DMS 273 (cell line): ENCODE measurements at regions not wholly inside any gene's neighbourhood (a gene's known extent, or its start where the extent isn't known, plus 50 kb on each side); places are given as distances from the start of the nearest gene placed in this dataset.
"Not testable (repeated sequence)": the region's sequence is repeated elsewhere in the genome, so short reads cannot be mapped to it uniquely, and the experiment has no call there.

Source experiments
- DNase-seq: peaks from one replicate; lab custom pipeline; 2025; ENCODE audit not compliant: unreplicated experiment; lab: John Stamatoyannopoulos, UW

DNA sequence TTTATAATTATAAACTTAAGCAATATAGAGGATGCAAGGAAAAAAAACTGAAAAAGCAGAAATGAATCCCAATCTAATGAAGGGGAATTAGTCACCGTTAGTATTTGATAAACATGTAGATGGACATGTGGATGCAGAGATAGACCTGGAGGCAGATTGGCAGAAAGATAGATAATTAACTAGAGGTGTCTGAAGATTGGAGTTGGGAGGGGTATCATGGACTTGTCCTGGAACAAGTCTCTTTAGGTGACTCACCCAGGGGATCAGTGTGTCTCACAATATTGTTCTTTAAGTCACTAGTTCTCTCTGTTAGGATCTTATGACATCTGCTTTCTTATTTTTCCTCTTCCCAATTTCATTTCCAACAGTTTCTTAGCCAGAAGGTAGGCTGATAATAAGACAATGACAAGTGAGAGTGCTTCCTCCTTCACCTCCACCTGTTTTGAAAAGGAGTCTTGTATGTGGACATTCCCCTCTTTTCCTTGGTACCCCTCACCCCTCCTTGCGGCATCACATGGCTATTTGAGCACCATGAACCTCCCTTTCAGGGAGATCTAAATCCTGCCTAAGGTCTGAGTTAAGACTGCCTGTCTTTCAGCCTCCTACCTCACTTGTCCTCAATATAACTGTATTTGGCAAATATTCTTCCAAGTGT lies 987.7 kb downstream of the TSN start:
- no peak for DNase-seq

DNA sequence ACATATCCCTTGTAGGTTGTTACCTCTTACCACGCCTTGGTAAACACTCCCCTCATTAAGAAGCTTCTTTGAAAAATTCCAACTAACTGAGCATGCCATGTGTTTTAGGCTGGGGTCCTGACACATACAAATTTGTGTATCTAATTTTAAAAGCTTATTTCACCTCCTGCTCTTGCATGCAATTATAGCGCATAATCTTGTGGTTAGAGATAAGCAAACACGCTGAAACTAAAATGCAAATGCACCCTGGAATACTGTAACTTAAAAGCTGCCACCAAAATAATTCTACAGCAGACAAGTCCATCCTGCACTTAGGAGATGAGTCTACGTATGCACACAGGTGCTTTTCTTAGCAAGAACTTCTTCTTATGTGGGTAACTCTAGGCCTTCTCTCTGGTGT lies 990.2 kb downstream of the TSN start:
- DNase-seq, result no peak

DNA sequence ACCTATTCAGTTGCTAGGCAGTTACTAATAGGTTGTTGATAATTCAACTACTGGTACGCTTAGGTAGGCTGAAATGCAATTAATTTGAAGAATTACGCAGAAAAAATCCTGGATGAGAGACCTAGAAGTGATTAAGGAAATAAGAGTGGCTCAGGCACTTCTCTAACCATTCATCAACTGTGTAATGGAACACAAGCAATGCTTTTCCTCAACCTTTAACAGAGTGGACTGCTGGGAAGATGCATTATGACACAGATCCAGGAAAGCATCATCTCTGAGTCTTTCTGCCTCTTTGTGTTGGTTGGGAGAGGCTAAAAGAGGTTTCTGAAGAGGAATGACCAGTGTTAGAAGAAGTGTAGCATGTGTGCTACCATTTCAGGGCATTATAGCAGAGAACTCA lies 992.2 kb downstream of the TSN start:
- DNase-seq, result no peak

DNA sequence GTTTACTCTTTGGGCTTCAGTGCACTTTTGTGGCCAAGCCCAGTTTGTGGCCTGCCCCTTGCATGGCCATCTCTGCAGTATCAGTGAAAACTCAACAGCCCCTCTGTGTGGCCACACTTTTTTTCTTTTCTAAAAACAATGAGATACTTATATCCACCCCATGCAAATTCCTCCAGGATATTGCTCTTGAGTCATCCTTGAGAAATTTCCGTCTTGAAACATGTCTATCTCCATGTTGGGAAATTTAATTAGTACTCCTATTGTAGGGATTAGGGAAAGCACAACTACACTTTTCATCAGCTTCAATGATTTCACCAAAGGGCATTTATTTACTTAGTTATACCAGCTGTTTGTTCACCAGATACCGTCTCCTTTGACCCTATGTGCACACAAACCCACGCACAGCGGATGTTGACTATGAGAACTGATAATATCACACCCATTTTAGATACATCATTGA lies 993.1 kb downstream of the TSN start:
- no peak for DNase-seq

DNA sequence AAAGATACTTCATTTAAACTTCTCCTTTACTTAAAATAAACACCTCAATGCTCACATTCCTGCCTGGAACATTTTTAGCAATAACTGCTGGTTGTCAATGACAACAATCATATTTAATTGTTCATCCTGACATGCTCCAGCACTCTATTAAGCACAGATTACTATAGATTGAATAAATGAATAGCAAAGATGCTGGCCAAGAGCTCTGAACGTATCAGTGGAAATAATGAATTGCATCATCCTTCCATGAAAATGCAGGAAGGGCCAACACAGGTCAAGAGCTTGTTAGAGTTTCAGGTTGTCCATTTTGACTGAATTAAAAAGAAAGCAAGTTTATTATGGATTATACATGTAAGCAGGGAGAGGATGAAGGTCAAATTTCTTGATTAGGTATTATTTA lies 994.0 kb downstream of the TSN start:
- DNase-seq, result no peak

DNA sequence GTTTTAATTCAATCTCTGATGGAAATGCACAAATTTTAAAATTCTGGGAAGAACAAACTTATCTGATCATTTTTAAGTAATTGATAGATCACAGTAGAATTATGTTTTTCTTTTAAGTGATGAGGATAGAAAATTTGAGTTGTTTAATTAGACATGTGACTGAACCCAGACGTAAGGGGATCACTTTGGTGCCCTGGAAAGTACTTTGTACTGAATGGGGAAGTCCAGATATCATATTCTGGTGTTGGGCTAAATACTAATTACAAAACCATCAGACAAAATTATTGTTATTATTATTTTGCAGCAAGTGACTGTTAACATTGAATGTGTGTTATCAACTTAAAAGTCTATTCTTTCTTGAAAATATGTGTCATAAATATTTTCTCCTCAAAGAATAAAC lies 994.6 kb downstream of the TSN start:
- DNase-seq, result no peak

DNA sequence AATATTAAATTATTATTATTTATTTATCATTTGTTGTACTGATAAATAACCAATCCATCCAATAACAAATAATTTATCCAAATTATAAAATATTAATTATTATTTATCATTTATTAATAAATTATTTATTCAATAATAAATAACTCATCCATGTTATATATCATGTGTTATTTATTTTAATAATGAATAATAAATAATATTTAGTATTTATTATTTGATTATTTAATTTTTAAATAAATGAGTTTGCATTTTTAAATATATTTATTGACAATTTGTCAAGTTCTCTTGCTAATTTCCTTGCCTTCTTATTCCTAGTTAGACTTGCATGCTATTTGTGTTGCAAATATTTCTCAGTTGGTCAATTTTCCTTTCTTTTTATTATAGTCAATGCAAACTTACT lies 995.4 kb downstream of the TSN start:
- DNase-seq, result no peak

DNA sequence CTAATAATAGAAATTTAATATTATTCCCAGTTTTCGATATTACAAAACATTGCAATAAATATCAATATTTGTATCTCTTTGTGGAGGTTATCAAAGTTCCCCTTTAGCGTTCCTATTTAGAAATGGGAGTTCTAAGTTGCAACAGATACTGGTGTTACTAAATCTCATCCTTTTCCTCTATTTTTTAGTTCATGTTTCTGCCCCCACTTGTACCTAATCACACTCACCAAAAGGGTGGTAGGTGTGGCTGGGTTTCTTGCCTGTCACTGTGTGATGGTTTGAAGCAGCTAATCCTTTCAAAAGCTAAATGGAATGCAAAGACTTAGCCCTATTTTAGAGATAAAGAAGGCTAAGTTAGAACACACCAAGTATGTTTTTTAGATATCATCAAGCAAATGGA lies 997.9 kb downstream of the TSN start:
- no peak for DNase-seq

DNA sequence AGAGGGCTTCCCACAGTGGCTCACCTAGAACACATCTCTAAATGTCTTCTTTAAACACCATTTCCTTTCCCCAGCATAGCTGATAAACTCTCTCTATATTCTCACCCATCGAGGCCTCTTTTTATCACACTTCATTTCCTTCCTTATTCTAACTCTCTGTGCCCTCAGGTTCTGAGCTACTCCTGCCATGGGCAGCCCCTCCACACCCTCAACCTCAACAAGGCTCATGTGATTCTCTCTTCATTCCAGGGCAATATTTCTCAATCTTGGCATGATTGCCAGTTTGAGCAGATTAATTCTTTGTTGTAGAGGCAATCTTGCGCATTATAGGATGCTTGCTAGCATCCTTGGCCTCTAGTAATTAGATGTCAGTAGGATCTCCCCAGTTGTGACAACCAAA lies 999.1 kb downstream of the TSN start:
- no peak for DNase-seq

DNA sequence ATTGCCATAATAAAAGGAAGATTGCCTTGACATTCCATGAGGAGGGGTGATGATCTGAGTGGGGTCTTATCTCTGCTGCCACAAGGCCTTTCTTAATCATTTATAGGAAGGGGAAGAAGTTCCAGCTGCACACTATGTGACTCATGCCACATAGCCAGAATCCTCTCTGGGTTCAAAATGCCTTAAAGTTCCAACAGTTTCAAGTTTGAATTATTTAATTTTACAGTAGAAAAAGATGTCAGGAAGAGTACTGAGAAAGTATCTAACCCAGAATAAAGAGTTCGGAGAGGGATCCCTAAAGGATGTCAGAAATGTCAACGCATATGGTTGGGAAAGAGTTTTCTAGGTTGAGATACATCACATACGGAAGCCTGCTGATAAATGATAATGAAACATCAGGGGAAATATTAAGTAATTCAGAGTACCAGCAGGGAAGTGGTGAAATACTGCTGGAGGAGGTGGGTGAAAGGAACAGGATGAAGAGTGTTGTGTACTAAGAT lies 999.9 kb downstream of the TSN start:
- no peak for DNase-seq

DNA sequence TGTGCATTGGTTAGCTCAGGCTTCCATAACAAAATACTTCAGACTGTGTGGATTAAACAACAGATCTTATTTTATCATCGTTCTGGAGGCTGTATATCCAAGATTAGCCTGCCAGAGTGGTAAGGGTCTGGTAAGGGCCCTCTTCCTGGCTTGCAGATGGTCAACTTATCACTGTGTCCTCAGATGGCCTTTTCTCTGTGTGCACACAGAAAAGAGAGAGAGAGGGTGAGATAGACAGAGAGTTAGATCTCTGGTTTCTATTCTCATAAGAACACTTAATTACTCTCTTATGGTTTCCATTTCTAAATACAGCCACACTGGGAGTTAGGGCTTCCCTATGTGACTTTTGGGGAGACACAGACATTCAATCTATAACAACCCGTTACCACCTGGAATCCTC lies 1003.5 kb downstream of the TSN start:
- no peak for DNase-seq

DNA sequence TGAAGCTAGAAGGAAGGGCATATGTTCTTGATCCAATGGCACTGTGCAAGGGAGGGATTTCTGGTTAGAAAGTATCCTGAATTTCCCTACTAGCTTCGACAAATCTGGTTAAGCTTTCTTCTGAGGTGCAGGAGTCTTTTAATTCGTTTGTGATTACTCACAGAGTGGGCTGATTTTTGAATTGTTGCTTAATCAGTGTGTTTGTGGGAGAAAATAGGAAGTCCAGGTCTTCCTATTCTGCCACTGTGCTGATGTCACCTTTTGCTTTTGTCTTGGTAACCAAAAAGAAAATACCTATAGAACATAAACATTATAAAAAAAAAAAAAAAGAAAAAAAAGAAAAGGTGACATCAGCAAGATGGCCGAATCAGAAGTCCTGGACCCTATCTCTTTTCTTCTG lies 1008.6 kb downstream of the TSN start:
- no peak for DNase-seq

DNA sequence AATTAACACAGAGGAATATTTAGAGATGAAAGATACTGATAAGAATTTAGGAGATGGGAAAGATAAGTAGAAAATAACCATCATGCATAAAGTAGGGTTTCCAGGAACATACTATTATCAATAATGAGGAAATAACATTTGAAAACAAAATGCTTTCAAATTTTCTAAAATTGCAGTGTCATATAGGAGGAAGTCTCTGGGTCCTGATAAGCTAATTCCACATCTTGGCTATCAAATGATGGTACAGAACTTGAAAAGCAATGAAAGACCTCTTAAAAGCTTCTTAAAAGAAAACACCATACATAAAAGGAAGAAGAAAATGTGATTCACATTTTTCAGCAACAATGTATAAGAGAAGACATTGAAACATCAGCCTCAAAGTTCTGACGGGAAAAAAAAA lies 1024.8 kb downstream of the TSN start:
- no peak for DNase-seq

DNA sequence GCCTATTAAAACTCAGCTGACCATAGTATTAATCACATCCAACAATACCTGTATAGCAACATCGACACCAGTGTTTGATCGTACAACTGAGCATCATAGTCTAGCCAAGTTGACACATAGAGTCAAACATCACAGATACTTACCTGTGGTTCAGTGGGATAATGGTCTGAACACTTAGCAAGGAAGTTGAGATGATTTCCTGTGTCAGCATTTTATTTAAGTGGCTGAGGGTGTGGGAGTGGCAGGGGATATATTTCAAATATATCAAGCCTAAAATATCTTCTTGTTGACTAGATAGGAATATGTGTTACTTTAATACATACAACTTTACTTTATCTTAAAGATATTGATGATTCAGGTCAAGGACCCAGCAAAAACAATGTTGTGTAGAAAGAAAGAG lies 1038.6 kb downstream of the TSN start:
- DNase-seq, result no peak

DNA sequence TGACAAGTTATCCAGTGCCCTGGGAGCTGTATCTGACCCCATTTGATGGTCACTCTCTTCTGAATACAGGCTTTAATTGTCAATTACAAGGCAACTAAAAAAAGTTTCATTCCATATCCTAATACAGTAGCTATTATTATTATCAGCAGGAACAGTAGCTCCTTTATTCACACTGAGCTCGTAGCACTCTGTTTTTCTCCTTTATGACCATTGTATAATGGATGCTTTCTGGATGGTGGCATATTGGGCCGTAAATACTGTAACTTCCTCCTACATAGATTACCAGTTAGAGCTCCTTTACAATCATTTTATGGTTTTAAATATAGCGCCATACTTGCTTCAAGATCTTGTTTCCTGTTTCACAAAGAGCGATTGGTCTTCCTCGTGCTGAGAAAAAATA lies 1040.3 kb downstream of the TSN start:
- no peak for DNase-seq

DNA sequence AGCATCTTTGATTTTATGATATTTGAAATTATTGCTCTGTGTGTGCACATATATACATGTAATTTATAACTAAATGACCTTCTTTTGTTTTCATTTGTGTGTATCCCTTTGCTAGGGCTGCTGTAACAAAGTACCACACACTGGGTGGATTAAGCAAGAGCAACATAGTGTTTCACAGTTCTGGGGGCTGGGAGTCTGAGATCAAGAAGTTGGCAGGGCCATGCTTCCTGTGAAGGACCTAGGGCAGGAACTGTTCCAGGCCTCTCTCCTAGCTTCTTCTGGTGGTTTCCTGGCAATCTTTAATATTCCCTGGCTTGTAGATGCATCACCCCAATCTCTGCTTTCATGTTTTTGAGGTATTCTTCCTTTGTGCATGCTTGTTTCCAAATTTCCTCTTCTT lies 1043.9 kb downstream of the TSN start:
- no peak for DNase-seq

DNA sequence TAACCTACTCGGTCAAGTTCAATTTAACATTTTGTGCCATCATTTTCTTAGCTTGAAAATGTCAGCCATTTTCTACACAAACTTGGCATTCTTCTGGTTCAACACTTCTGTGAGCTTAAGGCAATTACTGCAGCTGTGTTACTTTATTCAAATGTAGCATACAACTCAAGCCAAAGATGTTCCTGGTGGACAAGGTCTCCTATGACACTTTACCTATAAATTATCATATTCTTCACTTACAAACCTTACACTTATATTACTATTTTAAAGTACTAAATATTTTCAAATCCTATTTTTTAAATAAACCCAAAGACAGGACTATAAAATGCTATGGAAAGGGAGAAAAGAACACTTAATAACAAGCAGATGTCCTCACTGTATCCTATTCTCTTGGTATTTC lies 1045.3 kb downstream of the TSN start:
- DNase-seq, result no peak

DNA sequence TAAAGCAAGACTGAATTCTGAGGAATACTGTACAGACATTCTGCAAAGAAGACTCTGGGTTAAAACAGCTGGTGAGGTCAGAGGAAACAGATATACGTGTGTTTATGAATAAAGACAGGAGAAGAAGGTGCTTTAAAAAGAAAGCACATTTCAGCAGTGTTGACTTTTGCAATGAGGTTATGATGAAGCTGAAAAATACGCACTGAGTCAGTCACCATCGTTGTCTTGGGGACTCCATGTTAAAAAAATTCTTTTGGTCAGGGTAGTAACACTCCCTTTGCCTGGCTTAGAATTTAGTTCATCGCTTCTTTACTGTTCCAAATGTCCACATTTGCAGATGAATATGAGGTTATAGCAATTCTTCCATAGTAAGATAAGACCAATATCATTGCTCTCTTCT lies 1049.0 kb downstream of the TSN start:
- DNase-seq, result no peak

DNA sequence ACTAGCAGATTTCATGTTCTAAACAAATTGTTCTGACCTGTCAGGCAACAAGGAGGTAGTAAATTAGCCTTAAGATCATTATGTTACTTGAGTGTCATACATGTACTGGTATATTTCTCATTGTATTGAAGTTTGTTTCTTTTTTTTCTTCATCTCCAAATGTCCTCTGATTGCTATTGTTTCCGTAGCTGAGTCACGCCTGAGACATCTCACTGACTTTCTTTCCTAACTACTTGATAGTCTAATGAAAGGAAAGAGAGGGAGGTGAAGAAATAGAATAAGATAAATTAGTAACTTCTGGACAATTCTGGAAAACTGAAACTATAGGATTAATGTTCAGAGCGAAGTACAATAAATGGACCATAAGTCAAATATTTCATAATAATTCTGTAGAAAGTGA lies 1049.9 kb downstream of the TSN start:
- no peak for DNase-seq

DNA sequence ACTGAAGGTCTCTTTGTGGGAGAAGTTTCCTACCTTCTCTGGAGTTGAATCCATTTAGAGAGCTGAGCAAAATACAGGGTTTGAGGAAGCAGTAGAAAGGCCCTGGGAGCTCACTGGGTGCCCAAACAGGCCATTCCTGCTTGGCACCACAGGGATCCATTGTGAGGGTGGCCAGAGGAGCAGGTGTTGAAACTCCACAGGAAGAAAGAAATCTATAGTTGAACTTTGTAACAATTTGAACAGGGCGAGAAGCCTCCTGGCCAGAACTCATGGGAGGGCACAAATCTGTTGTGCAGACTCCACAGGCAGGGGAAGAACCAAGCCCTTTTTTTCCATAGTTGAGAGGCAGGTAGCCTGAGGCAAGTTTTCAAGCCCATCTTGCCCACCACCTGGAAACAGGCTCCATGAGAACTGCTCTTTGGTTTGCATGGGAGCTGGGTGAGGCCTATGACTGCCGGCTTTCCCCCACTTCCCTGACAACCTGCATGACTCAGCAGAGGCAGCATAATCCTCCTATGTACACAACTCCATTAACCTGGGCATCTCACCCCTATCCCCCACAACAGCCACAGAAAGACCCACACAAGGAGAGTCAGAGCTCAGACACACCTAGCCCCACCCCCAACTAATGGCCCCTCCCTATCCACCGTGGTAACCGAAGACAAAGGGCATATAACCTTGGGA lies 1053.0 kb downstream of the TSN start:
- no peak for DNase-seq

DNA sequence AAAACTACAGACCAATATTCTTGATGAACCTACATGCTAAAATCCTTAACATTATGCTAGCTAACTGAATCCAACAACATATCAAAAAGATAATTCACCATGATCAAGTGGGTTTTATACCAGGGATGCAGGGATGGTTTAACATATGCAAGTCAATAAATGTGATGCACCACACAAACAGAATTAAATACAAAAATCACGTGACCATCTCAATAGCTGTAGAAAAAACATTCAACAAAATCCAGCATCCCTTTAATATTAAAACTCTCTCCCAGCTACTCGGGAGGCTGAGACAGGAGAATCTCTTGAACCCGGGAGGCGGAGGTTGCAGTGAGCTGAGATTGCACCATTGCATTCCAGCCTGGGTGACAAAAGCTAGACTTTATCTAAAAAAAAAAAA lies 1056.8 kb downstream of the TSN start:
- not testable (repeated sequence) for DNase-seq

DNA sequence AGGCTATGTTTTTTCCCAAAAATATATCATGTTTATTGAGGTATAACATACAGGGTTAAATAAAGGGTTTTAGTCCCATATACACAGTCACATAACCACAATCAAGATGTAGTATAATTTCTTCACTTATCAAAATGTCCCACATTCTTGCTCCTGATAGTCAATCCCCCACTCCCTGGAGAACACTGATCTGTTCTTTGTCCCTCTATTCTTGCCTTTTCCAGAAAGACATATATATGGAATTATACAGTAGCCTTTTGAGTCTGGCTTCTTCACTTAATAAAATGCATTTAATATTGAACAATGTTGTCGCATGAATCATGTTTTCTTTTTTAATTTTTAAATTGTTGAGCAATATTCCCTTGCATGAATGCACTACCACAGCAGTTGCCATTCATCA lies 1059.7 kb downstream of the TSN start:
- DNase-seq, result no peak

DNA sequence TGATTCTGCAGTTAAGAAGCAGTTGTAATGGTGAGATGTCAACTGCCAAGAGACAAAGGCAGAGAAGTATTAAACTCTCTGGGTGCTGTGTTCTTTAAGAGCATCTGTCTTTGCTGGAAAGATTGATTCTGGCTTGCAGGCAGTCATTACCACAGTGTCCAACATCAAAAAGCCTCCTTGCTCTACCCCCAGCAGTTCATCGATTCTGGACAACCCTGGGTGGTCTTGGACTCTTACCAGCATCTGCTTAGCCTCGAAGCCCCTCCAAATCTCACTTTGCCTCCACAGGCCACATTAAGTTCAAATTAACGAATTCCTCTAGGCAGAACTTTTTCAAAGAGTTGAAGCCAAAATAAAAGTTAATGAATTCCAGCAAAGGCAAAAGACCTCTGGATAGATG lies 1061.4 kb downstream of the TSN start:
- DNase-seq, result no peak
